GM23338 (cell line): ENCODE measurements at regions not wholly inside any gene's neighbourhood (a gene's known extent, or its start where the extent isn't known, plus 50 kb on each side); places are given as distances from the start of the nearest gene placed in this dataset.

Source experiments
- CREB1 ChIP-seq: fragments of 250-450 bp; sonication (Bioruptor Pico); IDR thresholded peaks from 2 replicates; pipeline ENCODE4 v1.5.0; 2020; ENCODE audit warnings: low read depth, mild to moderate bottlenecking, moderate library complexity
- EZH2 ChIP-seq: fragments of 200-600 bp; sonication (generic); IDR thresholded peaks from one replicate; pipeline ENCODE4 v1.8.0; 2017; ENCODE audit warnings: antibody characterized with exemption, mild to moderate bottlenecking, low read depth; ENCODE audit not compliant: unreplicated experiment
- EZH2phosphoT487 ChIP-seq: fragments of 200-600 bp; sonication (generic); IDR thresholded peaks from one replicate; pipeline ENCODE4 v1.8.1; 2018; ENCODE audit warnings: antibody characterized with exemption; ENCODE audit not compliant: unreplicated experiment
- POLR2AphosphoS5 ChIP-seq: IDR thresholded peaks from 2 replicates; pipeline ENCODE4 v1.6.1; 2016; ENCODE audit warnings: antibody characterized with exemption, low read depth
- STAT1 ChIP-seq: IDR thresholded peaks from one replicate; pipeline ENCODE4 v1.6.1; 2016; ENCODE audit warnings: antibody characterized with exemption; ENCODE audit not compliant: unreplicated experiment
- ZNF331 ChIP-seq: fragments of 250-450 bp; sonication (Bioruptor Pico); IDR thresholded peaks from 2 replicates; pipeline ENCODE4 v1.5.0; 2020; ENCODE audit warnings: low read depth, mild to moderate bottlenecking, moderate library complexity
- TF ChIP-seq, protein P1 (sequence below), 2 experiments: fragments of 200-600 bp in 1 of 2; sonication (generic) in 1 of 2; conservative IDR thresholded peaks; 2 replicates each; pipeline versions ENCODE4 v1.5.1 to v1.6.1; 2016 to 2017; ENCODE audit warnings: antibody characterized with exemption in 2 of 2, low read depth in 2 of 2, mild to moderate bottlenecking in 2 of 2, moderate library complexity in 1 of 2
- TF ChIP-seq, protein P2 (sequence below): IDR thresholded peaks from one replicate; pipeline ENCODE4 v1.6.1; 2018; ENCODE audit warnings: antibody characterized with exemption; ENCODE audit not compliant: unreplicated experiment

DNA sequence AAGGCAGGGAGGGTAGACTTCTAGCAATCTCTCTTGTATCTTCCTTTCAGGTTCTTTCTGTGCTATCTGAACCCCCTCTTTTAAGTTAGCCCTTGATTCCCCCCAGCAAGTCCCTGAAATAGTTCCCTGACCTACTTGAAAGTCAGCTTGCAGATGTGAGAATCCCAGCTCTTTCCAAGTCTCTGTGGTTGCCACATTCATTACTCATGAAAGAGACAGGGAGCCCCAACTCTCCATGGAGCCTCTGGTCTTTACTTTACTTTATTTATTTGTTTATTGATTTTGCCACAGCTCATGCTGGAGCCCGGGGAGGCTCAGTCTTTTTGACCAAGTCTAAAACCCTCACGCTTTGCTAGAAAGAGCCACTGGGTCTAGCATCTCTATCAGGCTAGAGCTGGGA lies 193.6 kb upstream of the FAR2 start:
- TF ChIP-seq, protein P1, sequence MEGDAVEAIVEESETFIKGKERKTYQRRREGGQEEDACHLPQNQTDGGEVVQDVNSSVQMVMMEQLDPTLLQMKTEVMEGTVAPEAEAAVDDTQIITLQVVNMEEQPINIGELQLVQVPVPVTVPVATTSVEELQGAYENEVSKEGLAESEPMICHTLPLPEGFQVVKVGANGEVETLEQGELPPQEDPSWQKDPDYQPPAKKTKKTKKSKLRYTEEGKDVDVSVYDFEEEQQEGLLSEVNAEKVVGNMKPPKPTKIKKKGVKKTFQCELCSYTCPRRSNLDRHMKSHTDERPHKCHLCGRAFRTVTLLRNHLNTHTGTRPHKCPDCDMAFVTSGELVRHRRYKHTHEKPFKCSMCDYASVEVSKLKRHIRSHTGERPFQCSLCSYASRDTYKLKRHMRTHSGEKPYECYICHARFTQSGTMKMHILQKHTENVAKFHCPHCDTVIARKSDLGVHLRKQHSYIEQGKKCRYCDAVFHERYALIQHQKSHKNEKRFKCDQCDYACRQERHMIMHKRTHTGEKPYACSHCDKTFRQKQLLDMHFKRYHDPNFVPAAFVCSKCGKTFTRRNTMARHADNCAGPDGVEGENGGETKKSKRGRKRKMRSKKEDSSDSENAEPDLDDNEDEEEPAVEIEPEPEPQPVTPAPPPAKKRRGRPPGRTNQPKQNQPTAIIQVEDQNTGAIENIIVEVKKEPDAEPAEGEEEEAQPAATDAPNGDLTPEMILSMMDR (conservative IDR thresholded peaks at IDR 0.05; ENCODE audit: low read depth in 2 of 2), result no peak
- TF ChIP-seq POLR2AphosphoS5, result no peak
- no peak for TF ChIP-seq STAT1
- no peak for TF ChIP-seq EZH2phosphoT487
- no peak for TF ChIP-seq ZNF331
- no peak for TF ChIP-seq EZH2
- TF ChIP-seq, protein P2, sequence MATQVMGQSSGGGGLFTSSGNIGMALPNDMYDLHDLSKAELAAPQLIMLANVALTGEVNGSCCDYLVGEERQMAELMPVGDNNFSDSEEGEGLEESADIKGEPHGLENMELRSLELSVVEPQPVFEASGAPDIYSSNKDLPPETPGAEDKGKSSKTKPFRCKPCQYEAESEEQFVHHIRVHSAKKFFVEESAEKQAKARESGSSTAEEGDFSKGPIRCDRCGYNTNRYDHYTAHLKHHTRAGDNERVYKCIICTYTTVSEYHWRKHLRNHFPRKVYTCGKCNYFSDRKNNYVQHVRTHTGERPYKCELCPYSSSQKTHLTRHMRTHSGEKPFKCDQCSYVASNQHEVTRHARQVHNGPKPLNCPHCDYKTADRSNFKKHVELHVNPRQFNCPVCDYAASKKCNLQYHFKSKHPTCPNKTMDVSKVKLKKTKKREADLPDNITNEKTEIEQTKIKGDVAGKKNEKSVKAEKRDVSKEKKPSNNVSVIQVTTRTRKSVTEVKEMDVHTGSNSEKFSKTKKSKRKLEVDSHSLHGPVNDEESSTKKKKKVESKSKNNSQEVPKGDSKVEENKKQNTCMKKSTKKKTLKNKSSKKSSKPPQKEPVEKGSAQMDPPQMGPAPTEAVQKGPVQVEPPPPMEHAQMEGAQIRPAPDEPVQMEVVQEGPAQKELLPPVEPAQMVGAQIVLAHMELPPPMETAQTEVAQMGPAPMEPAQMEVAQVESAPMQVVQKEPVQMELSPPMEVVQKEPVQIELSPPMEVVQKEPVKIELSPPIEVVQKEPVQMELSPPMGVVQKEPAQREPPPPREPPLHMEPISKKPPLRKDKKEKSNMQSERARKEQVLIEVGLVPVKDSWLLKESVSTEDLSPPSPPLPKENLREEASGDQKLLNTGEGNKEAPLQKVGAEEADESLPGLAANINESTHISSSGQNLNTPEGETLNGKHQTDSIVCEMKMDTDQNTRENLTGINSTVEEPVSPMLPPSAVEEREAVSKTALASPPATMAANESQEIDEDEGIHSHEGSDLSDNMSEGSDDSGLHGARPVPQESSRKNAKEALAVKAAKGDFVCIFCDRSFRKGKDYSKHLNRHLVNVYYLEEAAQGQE, result no peak
- TF ChIP-seq CREB1 (CRISPR knock-in tag), result no peak
